NB4 (cell line): ENCODE measurements at regions not wholly inside any gene's neighbourhood (a gene's known extent, or its start where the extent isn't known, plus 50 kb on each side); places are given as distances from the start of the nearest gene placed in this dataset.

Experiments used
- DNase-seq: peaks from one replicate; pipeline ENCODE4 v3.0.0; 2010; ENCODE audit warnings: low read depth
- H3K4me3 ChIP-seq: one replicate; pipeline ENCODE4 v1.5.1; 2011; ENCODE audit warnings: mild to moderate bottlenecking, low read depth, low read length, moderate library complexity
- MYC ChIP-seq: IDR thresholded peaks from 2 replicates; pipeline ENCODE4 v1.6.1; 2011; ENCODE audit warnings: low read depth, low read length
- POLR2A ChIP-seq: IDR thresholded peaks from 2 replicates; pipeline ENCODE4 v1.6.1; 2011; ENCODE audit warnings: mild to moderate bottlenecking; ENCODE audit not compliant: insufficient read length; ENCODE audit errors: extremely low read depth
- TF ChIP-seq, protein P1 (sequence below): IDR thresholded peaks from one replicate; pipeline ENCODE4 v1.5.1; 2012; ENCODE audit warnings: low read depth, low read length
- TF ChIP-seq, protein P2 (sequence below): IDR thresholded peaks from 2 replicates; pipeline ENCODE4 v1.6.1; 2011; ENCODE audit warnings: low read depth, low read length

DNA sequence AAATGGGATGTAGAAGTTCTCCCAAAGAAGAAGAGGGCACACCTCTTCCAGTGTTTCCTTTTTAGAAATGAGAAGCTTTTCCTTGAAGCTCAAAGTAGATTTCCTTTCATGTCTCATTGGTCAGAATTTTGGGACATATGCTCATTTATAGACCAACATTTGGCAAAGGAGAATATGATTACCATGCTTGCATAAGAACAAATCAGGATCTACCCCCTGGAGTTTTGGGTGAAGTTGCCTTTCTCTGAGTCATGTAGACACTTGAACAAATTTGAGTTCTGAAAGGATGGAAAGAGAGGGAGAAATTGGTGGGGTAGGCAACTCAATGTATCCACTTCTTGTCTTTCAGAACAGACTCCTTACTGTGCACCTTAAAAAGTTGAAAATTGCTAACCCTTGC, 409.0 kb downstream of the SLC4A3 start:
- no peak for TF ChIP-seq POLR2A
- TF ChIP-seq, protein P1, sequence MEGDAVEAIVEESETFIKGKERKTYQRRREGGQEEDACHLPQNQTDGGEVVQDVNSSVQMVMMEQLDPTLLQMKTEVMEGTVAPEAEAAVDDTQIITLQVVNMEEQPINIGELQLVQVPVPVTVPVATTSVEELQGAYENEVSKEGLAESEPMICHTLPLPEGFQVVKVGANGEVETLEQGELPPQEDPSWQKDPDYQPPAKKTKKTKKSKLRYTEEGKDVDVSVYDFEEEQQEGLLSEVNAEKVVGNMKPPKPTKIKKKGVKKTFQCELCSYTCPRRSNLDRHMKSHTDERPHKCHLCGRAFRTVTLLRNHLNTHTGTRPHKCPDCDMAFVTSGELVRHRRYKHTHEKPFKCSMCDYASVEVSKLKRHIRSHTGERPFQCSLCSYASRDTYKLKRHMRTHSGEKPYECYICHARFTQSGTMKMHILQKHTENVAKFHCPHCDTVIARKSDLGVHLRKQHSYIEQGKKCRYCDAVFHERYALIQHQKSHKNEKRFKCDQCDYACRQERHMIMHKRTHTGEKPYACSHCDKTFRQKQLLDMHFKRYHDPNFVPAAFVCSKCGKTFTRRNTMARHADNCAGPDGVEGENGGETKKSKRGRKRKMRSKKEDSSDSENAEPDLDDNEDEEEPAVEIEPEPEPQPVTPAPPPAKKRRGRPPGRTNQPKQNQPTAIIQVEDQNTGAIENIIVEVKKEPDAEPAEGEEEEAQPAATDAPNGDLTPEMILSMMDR, result no peak
- TF ChIP-seq, protein P2, sequence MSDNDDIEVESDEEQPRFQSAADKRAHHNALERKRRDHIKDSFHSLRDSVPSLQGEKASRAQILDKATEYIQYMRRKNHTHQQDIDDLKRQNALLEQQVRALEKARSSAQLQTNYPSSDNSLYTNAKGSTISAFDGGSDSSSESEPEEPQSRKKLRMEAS, result no peak
- TF ChIP-seq MYC, result no peak
- no peak overlapping the region for H3K4me3 ChIP-seq
- DNase-seq, result no peak

DNA sequence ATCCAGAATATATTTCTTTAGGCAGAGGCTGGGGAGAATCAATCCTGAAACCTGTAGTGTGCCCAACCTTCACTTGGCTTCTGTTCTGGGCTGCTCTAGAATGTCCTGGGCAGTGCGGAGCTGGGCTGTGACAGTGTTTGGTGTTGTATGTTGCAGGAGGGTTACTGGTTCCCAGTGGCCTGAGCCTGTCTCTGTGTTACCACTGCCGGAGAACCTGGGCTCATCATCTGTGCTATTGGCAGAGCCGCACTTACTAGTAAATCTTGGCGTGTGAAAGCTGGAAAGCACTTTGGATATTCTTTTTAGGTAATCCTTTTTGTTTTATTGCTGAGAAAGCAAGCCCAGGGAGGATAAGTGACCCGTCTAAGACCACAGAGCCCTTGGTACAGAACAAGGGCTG, 412.9 kb downstream of the SLC4A3 start:
- no peak for DNase-seq
- TF ChIP-seq MYC, result no peak
- TF ChIP-seq, protein P2, result no peak
- TF ChIP-seq POLR2A, result no peak
- no peak overlapping the region for H3K4me3 ChIP-seq

DNA sequence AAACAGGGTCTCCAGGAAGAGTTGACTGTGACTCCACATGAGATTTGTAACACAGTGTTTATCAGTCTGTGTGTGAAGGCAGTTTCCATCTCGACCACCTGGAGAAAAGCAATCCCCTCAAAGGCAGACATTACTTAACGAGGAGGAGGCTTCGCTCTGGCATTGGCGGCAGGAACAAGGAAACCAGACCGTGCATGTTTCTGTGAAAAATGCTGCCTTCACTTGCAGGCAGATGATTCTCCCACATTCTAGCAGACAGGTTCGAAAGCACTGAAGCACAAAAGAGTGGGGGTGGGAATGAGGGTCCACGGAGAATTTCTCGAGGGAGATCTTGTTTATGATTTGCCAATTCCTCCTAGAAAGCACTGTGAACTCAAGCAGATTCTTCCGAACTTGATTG, 414.0 kb downstream of the SLC4A3 start:
- no peak for TF ChIP-seq MYC
- no peak for TF ChIP-seq POLR2A
- TF ChIP-seq, protein P2, result no peak
- TF ChIP-seq, protein P1, result no peak
- no peak for DNase-seq
- no peak overlapping the region for H3K4me3 ChIP-seq

DNA sequence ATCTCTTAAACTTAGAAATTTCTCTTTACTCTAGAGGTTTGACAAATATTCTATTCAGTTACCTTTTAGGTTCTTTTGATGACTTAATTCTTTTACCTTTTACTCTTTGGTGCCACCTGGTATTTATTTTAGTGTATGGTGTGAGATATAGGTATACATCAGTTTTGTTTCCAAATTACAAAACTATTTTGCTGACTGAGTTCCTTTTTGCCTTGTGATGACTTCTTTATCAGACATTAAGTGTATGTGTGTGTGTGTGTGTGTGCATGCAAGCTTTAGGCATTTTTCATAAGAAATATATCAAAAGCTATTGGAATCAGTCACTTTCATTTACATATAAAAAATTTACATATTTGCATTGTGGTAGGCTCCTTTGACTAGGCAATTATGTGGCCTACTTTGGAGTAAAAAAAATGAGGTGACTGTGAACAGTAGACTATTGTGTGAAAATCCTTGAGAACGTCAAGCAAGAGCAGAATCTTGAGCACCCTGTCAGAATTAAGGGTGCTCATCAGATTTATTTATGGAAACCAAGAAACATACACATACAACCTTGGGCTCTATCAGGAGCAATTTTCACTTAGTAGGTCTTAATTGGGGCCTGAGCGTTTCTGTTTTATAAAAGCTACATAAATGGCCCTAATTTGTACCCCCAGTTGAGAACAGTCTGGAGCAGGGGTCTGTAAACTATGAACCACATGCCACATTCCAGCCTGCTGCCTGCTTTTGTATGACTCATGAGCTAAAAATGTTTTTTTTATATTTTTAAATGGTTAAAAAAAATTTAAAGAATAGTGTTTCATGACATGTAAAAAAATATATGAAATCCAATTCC, 415.9 kb downstream of the SLC4A3 start:
- TF ChIP-seq, protein P2, result no peak
- TF ChIP-seq, protein P1, result no peak
- TF ChIP-seq MYC (no peak), POLR2A (no peak)
- DNase-seq, result no peak
- H3K4me3 ChIP-seq, result no peak overlapping the region

DNA sequence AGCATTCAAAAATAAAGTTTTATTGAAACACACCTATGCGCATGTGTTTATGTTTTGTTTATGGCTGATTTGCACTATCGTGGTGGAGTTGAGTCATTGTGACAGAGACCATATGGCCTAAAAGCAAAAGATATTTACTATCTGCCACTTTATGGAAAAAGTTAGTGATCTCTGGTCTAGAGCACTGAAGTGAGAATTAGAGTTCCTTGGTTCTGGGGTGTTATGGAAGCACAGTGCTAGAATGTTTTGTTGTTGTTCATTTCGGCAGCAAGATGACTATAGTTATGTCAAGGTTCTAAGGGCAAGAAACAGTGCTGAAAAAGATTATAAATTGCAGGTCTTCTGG, 416.5 kb downstream of the SLC4A3 start:
- no peak overlapping the region for H3K4me3 ChIP-seq
- TF ChIP-seq, protein P1, result no peak
- TF ChIP-seq, protein P2, result no peak
- DNase-seq, result no peak

DNA sequence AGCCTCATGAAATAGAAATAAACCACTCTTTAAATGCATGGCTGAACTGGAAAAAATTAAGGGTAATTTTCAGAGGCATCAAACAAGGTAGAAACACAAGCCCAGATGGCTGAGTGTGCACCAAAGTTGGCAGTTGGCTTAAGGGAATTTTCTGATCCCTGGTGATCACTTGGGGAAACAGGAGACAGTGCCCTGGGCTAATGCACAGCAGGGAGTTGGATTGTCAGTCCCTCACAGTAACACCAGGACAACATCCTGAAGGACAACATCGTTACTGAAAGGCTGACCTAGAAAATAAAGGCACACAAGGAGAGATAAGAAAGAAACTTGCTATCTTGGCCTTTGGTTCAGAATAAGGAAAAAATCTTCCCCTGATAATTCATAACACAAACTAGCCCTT, 417.0 kb downstream of the SLC4A3 start:
- no peak for DNase-seq
- no peak overlapping the region for H3K4me3 ChIP-seq
- TF ChIP-seq MYC (no peak), POLR2A (no peak)
- TF ChIP-seq, protein P2, result no peak
- TF ChIP-seq, protein P1, result no peak
